T-cell (primary cell): ENCODE measurements at regions not wholly inside any gene's neighbourhood (a gene's known extent, or its start where the extent isn't known, plus 50 kb on each side); places are given as distances from the start of the nearest gene placed in this dataset.

Source experiments
- ATAC-seq, 4 experiments: fragments of 200-7000 bp in 3 of 4; fragments of 150-1000 bp in 1 of 4; cut with Tn5 transposase; replicated peaks in 1 of 4; 1 replicate in 3 of 4; 2 replicates in 1 of 4; pipeline ENCODE4 v1.10.0; 2021; ENCODE audit warnings: moderate library complexity in 3 of 4, mild to moderate bottlenecking in 2 of 4, moderate number of reproducible peaks in 1 of 4
- CTCF ChIA-PET, 2 donors: fragments of 300-600 bp; sonication (Branson Sonifier 250); formaldehyde crosslinking; loops; one replicate each; lab custom pipeline; 2022; ENCODE audit warnings: antibody characterized with exemption in 2 of 2; lab: Charles Lee
- POLR2A ChIA-PET, 2 donors: fragments of 300-600 bp; sonication (Branson Sonifier 250); formaldehyde crosslinking; loops; one replicate each; lab custom pipeline; 2022; ENCODE audit warnings: antibody characterized with exemption in 2 of 2; lab: Charles Lee
- DNase-seq, 35 experiments: peaks; one replicate each; pipeline versions ENCODE4 v3.0.0 to v3.0.0-alpha.2; 2013 to 2023
- H3K27ac ChIP-seq: one replicate; pipeline ENCODE4 v1.5.1; 2013; ENCODE audit warnings: low read length
- H3K27me3 ChIP-seq, 2 experiments: replicated peaks in 1 of 2; 1 replicate in 1 of 2; 2 replicates in 1 of 2; pipeline versions ENCODE4 v1.6.1 to v1.7.0; 2013; ENCODE audit warnings: low read length in 1 of 2, mixed read lengths in 1 of 2; ENCODE audit not compliant: control insufficient read depth in 2 of 2, insufficient read depth in 2 of 2; ENCODE audit errors: extremely low read depth in 1 of 2
- H3K36me3 ChIP-seq, 2 donors: 1 replicate in 1 of 2; 2 replicates in 1 of 2; pipeline versions ENCODE4 v1.6.1 to v1.7.0; 2013; ENCODE audit warnings: low read length in 1 of 2; ENCODE audit not compliant: control insufficient read depth in 2 of 2, insufficient read depth in 1 of 2; ENCODE audit errors: extremely low read depth in 1 of 2
- H3K4me1 ChIP-seq, 2 experiments: 1 replicate in 1 of 2; 2 replicates in 1 of 2; pipeline versions ENCODE4 v1.6.1 to v1.7.0; 2013; ENCODE audit warnings: low read length in 2 of 2, mixed read lengths in 1 of 2; ENCODE audit not compliant: insufficient read depth in 2 of 2, control insufficient read depth in 1 of 2; ENCODE audit errors: extremely low read depth in 1 of 2
- H3K4me3 ChIP-seq, 2 donors: 1 replicate in 1 of 2; 2 replicates in 1 of 2; pipeline versions ENCODE4 v1.5.1 to v1.7.0; 2013; ENCODE audit warnings: mild to moderate bottlenecking in 2 of 2, low read length in 1 of 2, moderate library complexity in 1 of 2; ENCODE audit not compliant: control insufficient read depth in 1 of 2; ENCODE audit errors: extremely low read depth in 1 of 2
- H3K9me3 ChIP-seq: 2 replicates; pipeline ENCODE4 v1.7.0; 2013
- H3K27ac Mint-ChIP-seq, 2 donors: one replicate each; pipeline ENCODE4 v1.8.0; 2020 to 2021; ENCODE audit warnings: mild to moderate bottlenecking in 2 of 2, mixed read lengths in 2 of 2
- H3K27me3 Mint-ChIP-seq, 2 donors: one replicate each; pipeline ENCODE4 v1.8.0; 2021 to 2022; ENCODE audit warnings: mixed read lengths in 2 of 2
- H3K36me3 Mint-ChIP-seq: one replicate; pipeline ENCODE4 v1.8.0; 2021; ENCODE audit warnings: mixed read lengths
- H3K4me1 Mint-ChIP-seq, 3 donors: one replicate each; pipeline ENCODE4 v1.8.0; 2020 to 2022; ENCODE audit warnings: mixed read lengths in 3 of 3, mild to moderate bottlenecking in 1 of 3
- H3K4me3 Mint-ChIP-seq, 3 donors: one replicate each; pipeline ENCODE4 v1.8.0; 2020 to 2022; ENCODE audit warnings: mild to moderate bottlenecking in 3 of 3, mixed read lengths in 3 of 3, moderate library complexity in 3 of 3
- H3K9me3 Mint-ChIP-seq, 3 donors: one replicate each; pipeline ENCODE4 v1.8.0; 2020 to 2022; ENCODE audit warnings: mixed read lengths in 3 of 3
- WGBS: methylation state at CpG from one replicate; pipeline ENCODE4 v1.1.5; 2013; ENCODE audit warnings: missing lambda C conversion rate; ENCODE audit not compliant: insufficient coverage; 5-methylcytosine and 5-hydroxymethylcytosine counted together

DNA sequence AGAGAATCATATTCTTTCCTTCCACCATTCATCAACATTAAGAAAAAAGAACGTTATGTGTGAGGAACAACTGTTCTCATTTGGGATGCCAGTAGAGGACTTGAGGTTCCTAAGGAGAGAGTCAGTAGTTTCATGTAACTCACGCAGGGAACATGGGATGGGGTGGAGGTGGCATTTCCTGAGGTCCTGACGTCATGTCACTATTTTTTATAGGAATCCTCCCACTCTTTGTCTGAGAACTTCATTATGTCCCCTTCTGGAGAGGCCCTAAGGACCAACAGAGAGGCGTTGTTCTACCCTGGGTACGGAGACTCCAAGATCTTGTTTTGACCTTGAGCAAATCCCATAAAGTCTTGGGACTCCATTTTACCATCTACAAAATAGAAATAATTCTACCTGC, 211.7 kb upstream of the SOX9 start:
- ATAC-seq = no peak
- Mint-ChIP-seq H3K9me3 (peaks cover 2 to 14% (median 4%) of the 10 kb centered on the region in 3 donors), H3K4me1 (no peaks in the 10 kb centered on the region), H3K27ac (no peak overlapping the region), H3K27me3 (no peaks in the 10 kb centered on the region), H3K36me3 (no peaks in the 10 kb centered on the region), H3K4me3 (no peak overlapping the region)
- Histone ChIP-seq H3K4me3 (no peak overlapping the region), H3K4me1 (no peaks in the 10 kb centered on the region), H3K27me3 (no peaks in the 10 kb centered on the region), H3K36me3 (no peaks in the 10 kb centered on the region), H3K9me3 (no peaks in the 10 kb centered on the region), H3K27ac (no peak overlapping the region)
- no peak for DNase-seq
- CTCF ChIA-PET = no interaction called here
- 83% methylated on average over 1 of the region's 5 CpGs for WGBS
- POLR2A ChIA-PET = no interaction called here

GRCh38 chr17:71910002-71910401, 210.8 kb upstream of the SOX9 start:
- no peak overlapping the region for H3K4me3 ChIP-seq
- Mint-ChIP-seq H3K27me3 (no peaks in the 10 kb centered on the region), H3K27ac (no peak overlapping the region), H3K36me3 (no peaks in the 10 kb centered on the region), H3K9me3 (peaks cover 0 to 14% (median 4%) of the 10 kb centered on the region in 3 donors), H3K4me1 (no peaks in the 10 kb centered on the region), H3K4me3 (no peak overlapping the region)
- no peaks in the 10 kb centered on the region for H3K4me1 ChIP-seq
- POLR2A ChIA-PET = no interaction called here
- no peak overlapping the region for H3K27ac ChIP-seq
- DNase-seq = no peak
- H3K27me3 ChIP-seq = no peaks in the 10 kb centered on the region
- no peaks in the 10 kb centered on the region for H3K9me3 ChIP-seq
- 100% methylated on average over 1 of the region's 3 CpGs for WGBS
- CTCF ChIA-PET = no interaction called here
- no peak for ATAC-seq
- H3K36me3 ChIP-seq = no peaks in the 10 kb centered on the region

DNA sequence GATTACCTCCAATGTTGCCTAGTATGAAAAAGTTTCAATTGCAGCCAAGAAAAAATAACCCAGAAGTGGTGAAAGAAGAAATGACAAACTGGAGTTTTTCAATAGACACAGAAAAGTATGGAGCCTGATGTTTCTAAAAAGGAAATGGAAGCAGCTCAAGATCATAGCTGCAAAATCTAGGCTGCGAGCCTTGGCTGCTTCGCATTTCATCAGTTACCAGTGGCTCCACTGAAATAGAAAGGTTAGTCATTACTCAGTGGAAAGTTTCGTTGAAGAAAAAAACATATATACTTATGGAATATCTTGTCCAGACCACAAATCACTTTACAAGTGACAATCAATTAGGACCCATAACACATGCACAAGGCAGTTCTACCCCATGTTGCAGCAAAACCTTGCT, 206.8 kb upstream of the SOX9 start:
- Mint-ChIP-seq H3K36me3 (no peaks in the 10 kb centered on the region), H3K27me3 (peaks cover 0 to 2% of the 10 kb centered on the region in 2 donors), H3K4me3 (no peak overlapping the region), H3K9me3 (peaks cover 0 to 15% (median 4%) of the 10 kb centered on the region in 3 donors), H3K4me1 (no peaks in the 10 kb centered on the region), H3K27ac (no peak overlapping the region)
- no CpG with 5 or more reads among the region's 3 CpGs for WGBS
- ChIA-PET POLR2A (no interaction called here), CTCF (no interaction called here)
- Histone ChIP-seq H3K9me3 (no peaks in the 10 kb centered on the region), H3K27me3 (no peaks in the 10 kb centered on the region), H3K4me1 (no peaks in the 10 kb centered on the region), H3K27ac (no peak overlapping the region), H3K36me3 (no peaks in the 10 kb centered on the region), H3K4me3 (no peak overlapping the region)
- no peak for DNase-seq
- no peak for ATAC-seq

DNA sequence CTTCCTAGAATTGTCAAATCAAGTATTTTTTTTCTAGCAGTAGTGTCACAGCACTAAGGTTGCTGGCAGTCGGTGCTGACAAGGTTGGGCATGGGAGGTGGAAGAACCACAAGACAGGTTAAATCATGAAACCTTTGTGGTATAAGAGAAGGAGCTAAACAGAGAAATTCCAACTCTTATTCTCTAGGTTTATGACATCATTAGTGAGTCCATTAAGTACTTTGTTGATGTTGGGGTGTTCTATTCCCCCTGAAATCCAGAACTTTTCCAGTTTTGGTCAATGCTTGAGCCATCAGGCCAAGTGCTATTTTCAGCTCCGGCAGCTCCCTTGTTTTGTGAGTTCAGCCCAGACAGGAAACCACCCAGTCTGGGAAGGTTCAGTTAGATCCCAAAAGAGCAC, 206.0 kb upstream of the SOX9 start:
- peaks cover 0 to 8% (median 4%) of the 10 kb centered on the region in 3 donors for H3K9me3 Mint-ChIP-seq

DNA sequence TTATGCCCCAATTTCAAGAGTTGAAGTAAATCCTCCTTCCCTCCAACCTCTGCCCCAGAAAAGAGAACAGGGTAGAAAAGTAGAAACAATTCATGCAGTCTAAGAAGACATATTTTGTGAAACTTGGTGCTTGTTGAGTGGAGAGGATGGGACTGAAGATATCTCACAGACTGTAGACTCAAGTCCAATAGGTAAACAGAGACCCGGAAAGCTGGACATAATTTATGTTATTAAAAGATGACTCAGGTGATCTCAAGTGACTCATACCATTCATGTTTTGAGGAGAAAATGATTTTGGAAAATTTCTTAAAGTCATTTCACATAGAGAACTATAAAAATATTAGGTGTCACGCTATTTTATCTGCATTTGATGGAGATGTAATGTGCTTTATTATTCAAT, 203.1 kb upstream of the SOX9 start:
- ATAC-seq (no peak), DNase-seq (no peak)
- H3K36me3 ChIP-seq = no peaks in the 10 kb centered on the region
- POLR2A ChIA-PET = no interaction called here
- Mint-ChIP-seq H3K36me3 (no peaks in the 10 kb centered on the region), H3K4me1 (peaks cover 0 to 3% (median 0%) of the 10 kb centered on the region in 3 donors), H3K4me3 (no peak overlapping the region), H3K9me3 (peaks cover 0 to 14% (median 3%) of the 10 kb centered on the region in 3 donors), H3K27ac (no peak overlapping the region), H3K27me3 (peaks cover 0 to 2% of the 10 kb centered on the region in 2 donors)
- H3K27me3 ChIP-seq = no peaks in the 10 kb centered on the region
- no peaks in the 10 kb centered on the region for H3K4me1 ChIP-seq
- H3K4me3 ChIP-seq = no peak overlapping the region
- no peaks in the 10 kb centered on the region for H3K9me3 ChIP-seq
- H3K27ac ChIP-seq = no peak overlapping the region
- CTCF ChIA-PET = no interaction called here
- no CpG with 5 or more reads among the region's 2 CpGs for WGBS

More for the DNA sequence above, 206.0 kb upstream of the SOX9 start:
- Mint-ChIP-seq H3K4me1 (no peaks in the 10 kb centered on the region), H3K36me3 (no peaks in the 10 kb centered on the region), H3K27ac (no peak overlapping the region), H3K4me3 (no peak overlapping the region), H3K27me3 (peaks cover 0 to 2% of the 10 kb centered on the region in 2 donors)
- WGBS = 86% methylated on average over 1 of the region's 2 CpGs
- no peak for DNase-seq
- ChIA-PET POLR2A (no interaction called here), CTCF (no interaction called here)
- Histone ChIP-seq H3K4me3 (no peak overlapping the region), H3K36me3 (no peaks in the 10 kb centered on the region), H3K9me3 (no peaks in the 10 kb centered on the region), H3K4me1 (no peaks in the 10 kb centered on the region), H3K27ac (no peak overlapping the region), H3K27me3 (no peaks in the 10 kb centered on the region)
- ATAC-seq = no peak

DNA sequence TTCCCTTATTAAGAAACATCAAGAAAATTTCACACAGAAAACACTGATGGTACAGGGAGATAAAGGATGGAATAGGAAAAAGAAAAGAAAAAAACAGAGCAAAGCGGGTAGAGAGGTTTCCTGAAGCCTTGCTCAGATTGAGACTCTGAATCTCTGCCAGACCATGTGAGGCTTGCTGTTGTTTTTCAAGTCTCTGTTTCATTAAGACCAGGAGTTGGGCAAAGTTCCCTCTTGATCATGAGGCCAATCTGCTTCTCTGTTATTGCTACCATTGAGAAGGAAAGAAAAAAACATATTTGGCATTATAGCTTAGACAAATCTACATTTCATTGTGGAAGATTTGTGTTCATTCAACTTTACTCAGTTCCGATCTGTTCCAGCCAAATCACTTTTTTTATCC, 201.6 kb upstream of the SOX9 start:
- no CpG with 5 or more reads among the region's 2 CpGs for WGBS

GRCh38 chr17:71919896-71920295, 200.9 kb upstream of the SOX9 start:
- WGBS = 69% methylated on average over 2 of the region's 7 CpGs
- H3K27me3 ChIP-seq = no peaks in the 10 kb centered on the region
- no peak overlapping the region for H3K27ac ChIP-seq
- no peaks in the 10 kb centered on the region for H3K4me1 ChIP-seq
- Mint-ChIP-seq H3K27me3 (peaks cover 0 to 2% of the 10 kb centered on the region in 2 donors), H3K27ac (no peak overlapping the region), H3K4me1 (peaks cover 0 to 3% (median 0%) of the 10 kb centered on the region in 3 donors), H3K9me3 (peaks cover 3 to 14% (median 3%) of the 10 kb centered on the region in 3 donors), H3K4me3 (no peak overlapping the region), H3K36me3 (no peaks in the 10 kb centered on the region)
- POLR2A ChIA-PET = no interaction called here
- DNase-seq = no peak
- no peak for ATAC-seq
- H3K4me3 ChIP-seq = no peak overlapping the region
- no peaks in the 10 kb centered on the region for H3K9me3 ChIP-seq
- H3K36me3 ChIP-seq = no peaks in the 10 kb centered on the region
- CTCF ChIA-PET = no interaction called here

More for the DNA sequence above, 201.6 kb upstream of the SOX9 start:
- Mint-ChIP-seq H3K4me3 (no peak overlapping the region), H3K36me3 (no peaks in the 10 kb centered on the region), H3K4me1 (peaks cover 0 to 3% (median 0%) of the 10 kb centered on the region in 3 donors), H3K27ac (no peak overlapping the region), H3K9me3 (peaks cover 3 to 14% (median 3%) of the 10 kb centered on the region in 3 donors), H3K27me3 (peaks cover 0 to 2% of the 10 kb centered on the region in 2 donors)
- ATAC-seq (no peak), DNase-seq (no peak)
- H3K9me3 ChIP-seq = no peaks in the 10 kb centered on the region
- H3K4me1 ChIP-seq = no peaks in the 10 kb centered on the region
- H3K27ac ChIP-seq = no peak overlapping the region
- no peak overlapping the region for H3K4me3 ChIP-seq
- ChIA-PET CTCF (no interaction called here), POLR2A (no interaction called here)
- H3K27me3 ChIP-seq = no peaks in the 10 kb centered on the region
- no peaks in the 10 kb centered on the region for H3K36me3 ChIP-seq
